K562 (cell line): ENCODE measurements at regions not wholly inside any gene's neighbourhood (a gene's known extent, or its start where the extent isn't known, plus 50 kb on each side); places are given as distances from the start of the nearest gene placed in this dataset.

Experiments
- ATAC-seq: fragments of 200-7000 bp; cut with Tn5 transposase; 3 replicates; pipeline ENCODE4 v1.9.1; 2020; ENCODE audit warnings: moderate library complexity
- BruUV-seq: library from RNA; stranded (reverse); fragments of 400-500 nt; replicated peaks from 2 replicates; lab custom pipeline; 2021; lab: Mats Ljungman, UMichigan
- CTCF ChIA-PET: fragments of 300-600 bp; formaldehyde crosslinking; extraction: SDS; loops from one replicate; lab custom pipeline; 2021; ENCODE audit warnings: low intra/inter-chr PET ratio; lab: Yijun Ruan, JAX
- POLR2A ChIA-PET: fragments of 300-600, 350-650 bp; sonication (Branson Sonifier 250); formaldehyde crosslinking; extraction: SDS; loops from one replicate; lab custom pipeline; 2021; ENCODE audit warnings: antibody characterized with exemption, inconsistent platforms; lab: Yijun Ruan, JAX
- DNase-seq, 4 experiments: peaks; one replicate each; pipeline versions ENCODE4 v3.0.0 to v3.0.0-alpha.2; 2011 to 2018; ENCODE audit warnings: low spot score in 3 of 4, mixed read lengths in 3 of 4; ENCODE audit errors: extremely low read depth in 1 of 4
- FAIRE-seq: peaks from 2 replicates; lab custom pipeline; 2011; peaks lifted over from hg19 to GRCh38; lab: Jason Lieb, UNC
- H2AFZ ChIP-seq: 2 replicates; pipeline ENCODE4 v1.6.0; 2011; ENCODE audit warnings: low read depth, low read length, control low read depth, inconsistent platforms
- H3K27ac ChIP-seq: fragments of 200-600 bp; 3 replicates; pipeline ENCODE4 v1.8.0; 2011; ENCODE audit warnings: low read depth, mild to moderate bottlenecking, control low read depth, inconsistent platforms, low read length, moderate library complexity, mixed read lengths; ENCODE audit errors: extremely low read depth
- H3K27me3 ChIP-seq, 2 experiments: fragments of 300-600 bp in 1 of 2; 2 replicates in 1 of 2; 3 replicates in 1 of 2; pipeline versions ENCODE4 v1.6.0 to v1.8.0; 2011; ENCODE audit warnings: inconsistent platforms in 2 of 2, low read length in 2 of 2, mild to moderate bottlenecking in 1 of 2, mixed read lengths in 1 of 2, moderate library complexity in 1 of 2; ENCODE audit not compliant: control insufficient read depth in 2 of 2, insufficient read depth in 2 of 2
- H3K36me3 ChIP-seq: fragments of 300-600 bp; 3 replicates; pipeline ENCODE4 v1.8.0; 2011; ENCODE audit warnings: mild to moderate bottlenecking, low read length, inconsistent platforms; ENCODE audit not compliant: control insufficient read depth, insufficient read depth
- H3K4me1 ChIP-seq, 2 experiments: fragments of 200-600 bp in 1 of 2; replicated peaks in 1 of 2; 2 replicates in 1 of 2; 3 replicates in 1 of 2; pipeline versions ENCODE4 v1.5.1 to v1.8.0; 2011; ENCODE audit warnings: inconsistent platforms in 2 of 2, low read length in 2 of 2, mild to moderate bottlenecking in 1 of 2, mixed read lengths in 1 of 2, moderate library complexity in 1 of 2; ENCODE audit not compliant: control insufficient read depth in 2 of 2, insufficient read depth in 2 of 2
- H3K4me2 ChIP-seq: 2 replicates; pipeline ENCODE4 v1.6.1; 2011; ENCODE audit warnings: low read length, control low read depth, inconsistent platforms, mixed read lengths; ENCODE audit not compliant: insufficient read depth
- H3K4me3 ChIP-seq: fragments of 200-600 bp; sonication (generic), shearing (Covaris generic); 2 replicates; pipeline ENCODE4 v1.5.1; 2016; ENCODE audit warnings: control low read depth, inconsistent platforms
- H3K79me2 ChIP-seq: fragments of 200-600 bp; 3 replicates; pipeline ENCODE4 v1.8.0; 2011; ENCODE audit warnings: low read length, inconsistent platforms; ENCODE audit not compliant: control insufficient read depth, insufficient read depth
- H3K9ac ChIP-seq, 2 experiments: 2 replicates each; pipeline versions ENCODE4 v1.6.0 to v1.6.1; 2011; ENCODE audit warnings: low read depth in 2 of 2, low read length in 2 of 2, control low read depth in 1 of 2, inconsistent platforms in 1 of 2, mild to moderate bottlenecking in 1 of 2, mixed read lengths in 1 of 2; ENCODE audit not compliant: insufficient read depth in 1 of 2
- H3K9me1 ChIP-seq: one replicate; pipeline ENCODE4 v1.6.0; 2011; ENCODE audit warnings: inconsistent platforms, mild to moderate bottlenecking, low read length, moderate library complexity; ENCODE audit not compliant: control insufficient read depth, insufficient read depth
- H3K9me3 ChIP-seq: replicated peaks from 2 replicates; pipeline ENCODE4 v1.5.1; 2011; ENCODE audit warnings: low read depth, low read length, inconsistent platforms; ENCODE audit not compliant: control insufficient read depth, insufficient read depth
- H4K20me1 ChIP-seq: replicated peaks from 2 replicates; pipeline ENCODE4 v1.6.1; 2011; ENCODE audit warnings: low read length, inconsistent platforms, mixed read lengths; ENCODE audit not compliant: control insufficient read depth, insufficient read depth
- E2F4 ChIP-seq: sonication (generic); formaldehyde crosslinking; IDR thresholded peaks from 2 replicates; pipeline ENCODE4 v1.8.0; 2022; ENCODE audit warnings: mild to moderate bottlenecking, low read depth, missing genetic modification reagents
- FOXK2 ChIP-seq, 2 experiments: fragments of 450-650 bp; IDR thresholded peaks in 1 of 2; conservative IDR thresholded peaks in 1 of 2; 2 replicates each; pipeline ENCODE4 v1.6.1; 2016; ENCODE audit warnings: low read depth in 2 of 2, mild to moderate bottlenecking in 1 of 2
- HIVEP1 ChIP-seq: fragments of 250-450 bp; sonication (Bioruptor Pico); IDR thresholded peaks from 2 replicates; pipeline ENCODE4 v1.4.0; 2020; ENCODE audit warnings: mild to moderate bottlenecking
- MAFF ChIP-seq: IDR thresholded peaks from 2 replicates; pipeline ENCODE4 v1.6.1; 2012; ENCODE audit warnings: low read length, improper control_type of control experiment
- MLX ChIP-seq, 2 experiments: fragments of 450-650 bp in 1 of 2; sonication (generic) in 1 of 2; formaldehyde crosslinking; conservative IDR thresholded peaks; 2 replicates each; pipeline versions ENCODE4 v1.4.0 to v1.8.1; 2020 to 2022; ENCODE audit warnings: mild to moderate bottlenecking in 1 of 2, missing genetic modification reagents in 1 of 2
- XRCC5 ChIP-seq: fragments of 200-400 bp; formaldehyde crosslinking; IDR thresholded peaks from 2 replicates; pipeline ENCODE4 v1.6.1; 2017; ENCODE audit warnings: low read depth, mild to moderate bottlenecking, low read length
- ZBTB1 ChIP-seq: sonication (generic); formaldehyde crosslinking; IDR thresholded peaks from 2 replicates; pipeline ENCODE4 v1.8.1; 2023; ENCODE audit warnings: missing genetic modification reagents, low read depth, mild to moderate bottlenecking, borderline replicate concordance
- ZBTB49 ChIP-seq: sonication (generic); formaldehyde crosslinking; IDR thresholded peaks from 2 replicates; pipeline ENCODE4 v1.8.0; 2022; ENCODE audit warnings: missing genetic modification reagents, mild to moderate bottlenecking, borderline replicate concordance
- ZNF445 ChIP-seq: fragments of 250-450 bp; sonication (Bioruptor Pico); IDR thresholded peaks from 2 replicates; pipeline ENCODE4 v1.4.0; 2020; ENCODE audit warnings: low read depth, mild to moderate bottlenecking, moderate library complexity
- ZNF696 ChIP-seq: fragments of 250-450 bp; sonication (Bioruptor Pico); conservative IDR thresholded peaks from 2 replicates; pipeline ENCODE4 v1.4.0; 2020; ENCODE audit warnings: mild to moderate bottlenecking, moderate library complexity
- ZNF717 ChIP-seq: fragments of 250-450 bp; sonication (Bioruptor Pico); IDR thresholded peaks from 2 replicates; pipeline ENCODE4 v1.5.0; 2021
- WGBS: fragments of 100-300 bp; shearing (Covaris generic); methylation state at CpG from one replicate; pipeline ENCODE4 v1.1.6; 2016; ENCODE audit warnings: low coverage, mixed read lengths; ENCODE audit not compliant: insufficient coverage; ENCODE audit errors: missing lambda C conversion rate; 5-methylcytosine and 5-hydroxymethylcytosine counted together
- in situ Hi-C: fragments of 300-500 bp; cut with MboI; formaldehyde crosslinking; loops from 4 replicates; pipeline ENCODE4 v1.15.0; 2018; ENCODE audit warnings: inconsistent platforms, mixed read lengths
- intact Hi-C: fragments of 100-400 bp; cut with micrococcal nuclease; formaldehyde crosslinking; loops from 2 replicates; pipeline ENCODE4 v1.14.2; 2022

GRCh38 chr5:117417501-117417900, 842.9 kb upstream of the SEMA6A start:
- ATAC-seq (no peak), FAIRE-seq (no peak)

More at GRCh38 chr5:117417501-117417900, 842.9 kb upstream of the SEMA6A start:
- no peak for DNase-seq
- no TSS peak for BruUV-seq
- in situ Hi-C loops, result no loop called here
- H4K20me1 ChIP-seq, result no peaks in the 10 kb centered on the region
- no peak overlapping the region for H3K27ac ChIP-seq
- H3K9me3 ChIP-seq, result no peaks in the 10 kb centered on the region
- H3K4me3 ChIP-seq, result no peak overlapping the region
- no peak overlapping the region for H2AFZ ChIP-seq
- no peak overlapping the region for H3K4me2 ChIP-seq
- no peaks in the 10 kb centered on the region for H3K4me1 ChIP-seq
- WGBS, result 0% methylated on average over 1 of the region's 1 CpG
- TF ChIP-seq ZNF445 (CRISPR knock-in tag), result no peak
- no peak for TF ChIP-seq ZNF696 (CRISPR knock-in tag)
- no peak for TF ChIP-seq E2F4
- no peak for TF ChIP-seq XRCC5
- no peak for TF ChIP-seq MLX (CRISPR knock-in tag; conservative IDR thresholded peaks at IDR 0.05)
- no peak for TF ChIP-seq ZNF717
- TF ChIP-seq HIVEP1, result no peak
- no peak for TF ChIP-seq ZBTB49 (CRISPR knock-in tag)
- TF ChIP-seq ZBTB1 (CRISPR knock-in tag), result no peak
- no peak for TF ChIP-seq MAFF
- TF ChIP-seq FOXK2 (conservative IDR thresholded peaks at IDR 0.05 in 1 of 2, IDR thresholded peaks at IDR 0.05 in 1 of 2; ENCODE audit: low read depth in 2 of 2), result no peak
- no peaks in the 10 kb centered on the region for H3K36me3 ChIP-seq
- H3K9me1 ChIP-seq, result no peaks in the 10 kb centered on the region
- no peaks in the 10 kb centered on the region for H3K27me3 ChIP-seq
- no peaks in the 10 kb centered on the region for H3K79me2 ChIP-seq
- CTCF ChIA-PET, result no interaction called here
- intact Hi-C loops, result no loop called here
- H3K9ac ChIP-seq, result no peak overlapping the region
- POLR2A ChIA-PET, result no interaction called here
